Gastroesophageal sphincter (tissue), 4 donors: ENCODE measurements at regions not wholly inside any gene's neighbourhood (a gene's known extent, or its start where the extent isn't known, plus 50 kb on each side); places are given as distances from the start of the nearest gene placed in this dataset.

Experiments used
- ATAC-seq: fragments of 150-250 bp; one replicate; pipeline ENCODE4 v1.9.1; 2016; ENCODE audit warnings: mild to moderate bottlenecking, moderate library complexity
- H3K27ac ChIP-seq, 4 donors: fragments of 200-600 bp; sonication (generic) in 3 of 4; 1 replicate in 3 of 4; 2 replicates in 1 of 4; pipeline ENCODE4 v1.5.1; 2016 to 2019
- H3K27me3 ChIP-seq: fragments of 200-600 bp; sonication (generic); one replicate; pipeline ENCODE4 v1.5.1; 2019
- H3K36me3 ChIP-seq, 2 donors: fragments of 200-600 bp; sonication (generic); one replicate each; pipeline ENCODE4 v1.5.1; 2019; ENCODE audit warnings: control low read depth in 1 of 2
- H3K4me1 ChIP-seq, 3 donors: fragments of 200-600 bp; sonication (generic); 1 replicate in 2 of 3; 2 replicates in 1 of 3; pipeline ENCODE4 v1.5.1; 2016 to 2019; ENCODE audit warnings: control low read depth in 2 of 3
- H3K4me3 ChIP-seq, 2 donors: fragments of 200-600 bp; sonication (generic); one replicate each; pipeline ENCODE4 v1.5.1; 2019; ENCODE audit warnings: mild to moderate bottlenecking in 1 of 2, moderate library complexity in 1 of 2
- H3K9me3 ChIP-seq, 3 donors: fragments of 200-600 bp; sonication (generic); one replicate each; pipeline ENCODE4 v1.5.1; 2017 to 2019; ENCODE audit warnings: control low read depth in 2 of 3
- CTCF ChIP-seq, 4 experiments: fragments of 200-600 bp in 2 of 4; fragments of 450-650 bp in 2 of 4; sonication (generic) in 1 of 4; IDR thresholded peaks; one replicate each; pipeline ENCODE4 v1.5.1; 2017 to 2019; ENCODE audit warnings: antibody characterized with exemption in 4 of 4, mild to moderate bottlenecking in 2 of 4, moderate library complexity in 2 of 4
- EP300 ChIP-seq: sonication (generic); formaldehyde crosslinking; IDR thresholded peaks from one replicate; pipeline ENCODE4 v1.6.1; 2017; ENCODE audit warnings: antibody characterized with exemption, mild to moderate bottlenecking
- POLR2A ChIP-seq, 2 donors: fragments of 450-650 bp; IDR thresholded peaks; one replicate each; pipeline ENCODE4 v1.6.1; 2017; ENCODE audit warnings: antibody characterized with exemption in 2 of 2, mild to moderate bottlenecking in 2 of 2, moderate library complexity in 1 of 2
- POLR2AphosphoS5 ChIP-seq: sonication (generic); formaldehyde crosslinking; IDR thresholded peaks from one replicate; pipeline ENCODE4 v1.6.1; 2017; ENCODE audit warnings: antibody characterized with exemption
- WGBS, 2 donors: methylation state at CpG; one replicate each; pipeline ENCODE4 v1.1.5; 2018; ENCODE audit warnings: low coverage in 1 of 2; 5-methylcytosine and 5-hydroxymethylcytosine counted together

GRCh38 chr10:11673346-11674280 is 62.2 kb upstream of the USP6NL start:
- no peak overlapping the region for H3K27ac ChIP-seq
- ATAC-seq = no peak
- H3K4me3 ChIP-seq = no peak overlapping the region
- WGBS, 2 donors = 58 to 63% methylated on average over 7 to 12 of the region's 12 CpGs
- no peak for TF ChIP-seq CTCF (IDR thresholded peaks at IDR 0.05)
- TF ChIP-seq POLR2AphosphoS5 = no peak
- no peak for TF ChIP-seq POLR2A (IDR thresholded peaks at IDR 0.05)
- TF ChIP-seq EP300 = no peak
- peaks cover 16% of the 10 kb centered on the region for H3K27me3 ChIP-seq
- H3K36me3 ChIP-seq = no peaks in the 10 kb centered on the region
- no peaks in the 10 kb centered on the region for H3K9me3 ChIP-seq
- H3K4me1 ChIP-seq = no peaks in the 10 kb centered on the region

- H3K9me3 ChIP-seq = no peaks in the 10 kb centered on the region
- no peaks in the 10 kb centered on the region for H3K4me1 ChIP-seq
- no peak overlapping the region for H3K4me3 ChIP-seq
- ATAC-seq = no peak
- H3K36me3 ChIP-seq = no peaks in the 10 kb centered on the region
- H3K27ac ChIP-seq = no peak overlapping the region
- WGBS, 2 donors = 96 to 100% methylated on average over 2 to 9 of the region's 9 CpGs
- H3K27me3 ChIP-seq = peaks cover 16% of the 10 kb centered on the region
- no peak for TF ChIP-seq CTCF (IDR thresholded peaks at IDR 0.05)
- TF ChIP-seq POLR2A (IDR thresholded peaks at IDR 0.05) = no peak
- no peak for TF ChIP-seq POLR2AphosphoS5
- TF ChIP-seq EP300 = no peak
Observed at GRCh38 chr10:11672836-11673235, 61.4 kb upstream of the USP6NL start.

- no peak for ATAC-seq
- H3K4me3 ChIP-seq = no peak overlapping the region
- WGBS, 2 donors = 89 to 90% methylated on average over 7 to 8 of the region's 10 CpGs
- H3K27me3 ChIP-seq = peaks cover 9% of the 10 kb centered on the region
- no peak overlapping the region for H3K27ac ChIP-seq
- TF ChIP-seq POLR2A (IDR thresholded peaks at IDR 0.05) (no peak), EP300 (no peak), CTCF (IDR thresholded peaks at IDR 0.05) (no peak), POLR2AphosphoS5 (no peak)
- H3K9me3 ChIP-seq = no peaks in the 10 kb centered on the region
- no peaks in the 10 kb centered on the region for H3K36me3 ChIP-seq
- H3K4me1 ChIP-seq = no peaks in the 10 kb centered on the region
Observed at GRCh38 chr10:11670381-11670780, 58.9 kb upstream of the USP6NL start.

GRCh38 chr10:11668847-11669610 is 57.6 kb upstream of the USP6NL start:
- H3K27me3 ChIP-seq = peaks cover 14% of the 10 kb centered on the region
- TF ChIP-seq EP300 = no peak
- TF ChIP-seq POLR2A (IDR thresholded peaks at IDR 0.05) = no peak
- TF ChIP-seq CTCF (IDR thresholded peaks at IDR 0.05) = no peak
- TF ChIP-seq POLR2AphosphoS5 = no peak
- H3K27ac ChIP-seq = no peak overlapping the region
- no peaks in the 10 kb centered on the region for H3K36me3 ChIP-seq
- ATAC-seq = no peak
- 72 to 80% methylated on average over 8 to 9 of the region's 9 CpGs for WGBS, 2 donors
- H3K4me3 ChIP-seq = no peak overlapping the region
- no peaks in the 10 kb centered on the region for H3K9me3 ChIP-seq
- H3K4me1 ChIP-seq = no peaks in the 10 kb centered on the region
